Adrenal gland (tissue), 9 donors: ENCODE measurements at regions not wholly inside any gene's neighbourhood (a gene's known extent, or its start where the extent isn't known, plus 50 kb on each side); places are given as distances from the start of the nearest gene placed in this dataset.

ENCODE experiments used
- DNase-seq, 7 donors: peaks; one replicate each; pipeline ENCODE4 v3.0.0-alpha.2; 2019 to 2020
- H3K27ac ChIP-seq, 5 donors: fragments of 200-600 bp; sonication (generic) in 4 of 5; 1 replicate in 3 of 5; 2 replicates in 2 of 5; pipeline versions ENCODE4 v1.5.1 to v1.8.0; 2016 to 2020; ENCODE audit warnings: mild to moderate bottlenecking in 1 of 5
- H3K27me3 ChIP-seq: fragments of 200-600 bp; 2 replicates; pipeline ENCODE4 v1.8.0; 2021
- H3K36me3 ChIP-seq, 2 donors: fragments of 200-600 bp; replicated peaks in 1 of 2; 1 replicate in 1 of 2; 2 replicates in 1 of 2; pipeline versions ENCODE4 v1.5.1 to v1.8.0; 2018 to 2022
- H3K4me1 ChIP-seq, 2 donors: fragments of 200-600 bp; replicated peaks in 1 of 2; 1 replicate in 1 of 2; 2 replicates in 1 of 2; pipeline versions ENCODE4 v1.5.1 to v1.8.0; 2018 to 2021
- H3K4me3 ChIP-seq, 4 donors: fragments of 200-600 bp; sonication (generic) in 3 of 4; one replicate each; pipeline ENCODE4 v1.5.1; 2016 to 2018
- H3K9me3 ChIP-seq, 3 donors: fragments of 200-600 bp; sonication (generic) in 1 of 3; replicated peaks in 1 of 3; 1 replicate in 2 of 3; 2 replicates in 1 of 3; pipeline versions ENCODE4 v1.5.1 to v1.8.0; 2016 to 2021
- POLR2A ChIP-seq, 2 donors: fragments of 450-650 bp; IDR thresholded peaks; one replicate each; pipeline ENCODE4 v1.6.1; 2017; ENCODE audit warnings: antibody characterized with exemption in 2 of 2, mild to moderate bottlenecking in 2 of 2, moderate library complexity in 1 of 2
- WGBS, 4 donors: extraction: QIAGEN DNeasy Blood & Tissue Kit in 2 of 4; methylation state at CpG; one replicate each; pipeline versions ENCODE4 v1.1.5 to v1.1.7; 2013 to 2017; 5-methylcytosine and 5-hydroxymethylcytosine counted together
- intact Hi-C, 2 donors: fragments of 100-400 bp; cut with DNase I; formaldehyde crosslinking; loops; one replicate each; pipeline versions ENCODE4 v1.14.1 to v1.15.0; 2022 to 2023
- TF ChIP-seq, protein P1 (sequence below), 6 experiments: fragments of 450-650 bp in 4 of 6; fragments of 200-600 bp in 2 of 6; sonication (generic) in 1 of 6; IDR thresholded peaks; 1 replicate in 5 of 6; 2 replicates in 1 of 6; pipeline versions ENCODE4 v1.5.1 to v1.8.0; 2016 to 2021; ENCODE audit warnings: antibody characterized with exemption in 6 of 6, mild to moderate bottlenecking in 2 of 6, moderate library complexity in 1 of 6
- donor health status: healthy with polysubstance abuse.
- donor health status: Bipolar disorder and iron deficiency.
- donor health status: DM: yes; HTN: yes; CAD: no.
- donor health status: DM: no; HTN: no; CAD: no.
- donor health status: DM: no; HTN: no; CAD: no.

DNA sequence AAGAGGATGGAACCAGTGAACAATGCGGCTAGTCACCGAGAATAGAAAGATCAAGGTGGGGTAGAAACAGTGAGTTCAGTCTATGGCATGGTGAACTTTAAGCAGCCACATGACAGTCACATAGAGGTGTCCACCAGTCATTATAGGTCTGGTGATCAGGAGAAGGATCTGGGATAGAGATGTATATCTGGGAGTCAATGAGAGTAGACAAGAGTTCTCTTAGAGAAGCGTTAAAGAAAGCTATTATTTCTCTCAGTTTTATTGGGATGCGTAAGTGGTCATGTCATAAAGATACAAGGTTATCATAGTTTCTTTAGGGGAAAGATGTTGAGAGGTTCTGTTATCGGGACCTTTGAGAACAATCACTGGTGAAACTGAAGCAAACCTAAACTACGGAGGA, 136.1 kb upstream of the SLC38A2 start:
- no peaks in the 10 kb centered on the region for H3K9me3 ChIP-seq
- 91 to 93% (median 93%) methylated on average over 6 of the region's 6 CpGs for WGBS, 4 donors

DNA sequence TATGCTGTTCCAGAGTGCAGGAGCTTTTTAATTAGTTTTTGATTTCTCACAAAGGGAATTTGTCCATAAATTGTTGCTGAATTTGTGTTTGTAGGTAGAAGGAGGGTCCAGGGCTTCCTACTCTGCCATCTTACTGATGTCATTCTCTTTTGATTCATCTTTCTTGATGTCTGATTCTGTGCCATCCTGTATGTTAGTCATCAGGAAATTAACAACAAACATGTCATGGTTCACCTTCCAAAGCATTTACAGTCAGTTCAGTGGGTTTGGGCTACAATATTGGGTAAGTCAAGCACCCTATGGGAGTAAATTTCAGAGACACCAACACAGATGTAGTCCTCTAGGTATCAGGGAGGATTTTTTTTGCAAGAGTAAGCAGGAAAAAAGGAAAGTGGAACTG, 135.2 kb upstream of the SLC38A2 start:
- Histone ChIP-seq H3K27me3 (no peaks in the 10 kb centered on the region), H3K9me3 (peaks cover 0 to under 1% (median 0%) of the 10 kb centered on the region in 3 donors), H3K4me3 (no peak overlapping the region), H3K27ac (no peak overlapping the region), H3K4me1 (no peaks in the 10 kb centered on the region), H3K36me3 (no peaks in the 10 kb centered on the region)
- no peak for TF ChIP-seq POLR2A (IDR thresholded peaks at IDR 0.05)
- TF ChIP-seq, protein P1, sequence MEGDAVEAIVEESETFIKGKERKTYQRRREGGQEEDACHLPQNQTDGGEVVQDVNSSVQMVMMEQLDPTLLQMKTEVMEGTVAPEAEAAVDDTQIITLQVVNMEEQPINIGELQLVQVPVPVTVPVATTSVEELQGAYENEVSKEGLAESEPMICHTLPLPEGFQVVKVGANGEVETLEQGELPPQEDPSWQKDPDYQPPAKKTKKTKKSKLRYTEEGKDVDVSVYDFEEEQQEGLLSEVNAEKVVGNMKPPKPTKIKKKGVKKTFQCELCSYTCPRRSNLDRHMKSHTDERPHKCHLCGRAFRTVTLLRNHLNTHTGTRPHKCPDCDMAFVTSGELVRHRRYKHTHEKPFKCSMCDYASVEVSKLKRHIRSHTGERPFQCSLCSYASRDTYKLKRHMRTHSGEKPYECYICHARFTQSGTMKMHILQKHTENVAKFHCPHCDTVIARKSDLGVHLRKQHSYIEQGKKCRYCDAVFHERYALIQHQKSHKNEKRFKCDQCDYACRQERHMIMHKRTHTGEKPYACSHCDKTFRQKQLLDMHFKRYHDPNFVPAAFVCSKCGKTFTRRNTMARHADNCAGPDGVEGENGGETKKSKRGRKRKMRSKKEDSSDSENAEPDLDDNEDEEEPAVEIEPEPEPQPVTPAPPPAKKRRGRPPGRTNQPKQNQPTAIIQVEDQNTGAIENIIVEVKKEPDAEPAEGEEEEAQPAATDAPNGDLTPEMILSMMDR (IDR thresholded peaks at IDR 0.05): no peak
- intact Hi-C loops: no loop called here
- DNase-seq: no peak

More for the DNA sequence above, 136.1 kb upstream of the SLC38A2 start:
- no peak overlapping the region for H3K27ac ChIP-seq
- DNase-seq: no peak
- H3K27me3 ChIP-seq: no peaks in the 10 kb centered on the region
- no peak overlapping the region for H3K4me3 ChIP-seq
- H3K36me3 ChIP-seq: no peaks in the 10 kb centered on the region
- intact Hi-C loops: no loop called here
- no peak for TF ChIP-seq POLR2A (IDR thresholded peaks at IDR 0.05)
- H3K4me1 ChIP-seq: no peaks in the 10 kb centered on the region

DNA sequence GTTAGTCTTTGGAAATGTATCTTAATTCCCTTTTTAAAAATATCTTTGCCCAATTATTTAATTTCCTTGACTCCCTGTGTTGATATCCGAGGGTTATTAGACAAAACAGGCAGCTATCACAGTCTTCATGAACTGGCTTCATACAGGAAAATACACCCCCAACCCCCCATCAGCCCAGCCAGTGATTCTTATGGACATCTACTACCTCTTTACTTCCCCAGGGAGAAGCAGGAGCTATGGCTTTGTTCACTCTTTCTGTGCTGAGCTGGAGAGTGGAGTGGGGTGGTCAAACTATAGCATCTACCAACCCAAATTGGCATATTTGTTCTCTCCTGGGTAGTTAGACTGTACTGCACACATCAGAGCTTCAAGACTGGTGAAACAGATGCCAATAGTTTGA, 134.4 kb upstream of the SLC38A2 start:
- Histone ChIP-seq H3K27me3 (no peaks in the 10 kb centered on the region), H3K9me3 (peaks cover 0 to 5% (median 0%) of the 10 kb centered on the region in 3 donors), H3K36me3 (no peaks in the 10 kb centered on the region), H3K27ac (no peak overlapping the region), H3K4me3 (no peak overlapping the region), H3K4me1 (no peaks in the 10 kb centered on the region)
- DNase-seq: no peak
- TF ChIP-seq POLR2A (IDR thresholded peaks at IDR 0.05): no peak
- intact Hi-C loops: no loop called here
- 83 to 97% (median 87%) methylated on average over 1 of the region's 1 CpG for WGBS, 4 donors

DNA sequence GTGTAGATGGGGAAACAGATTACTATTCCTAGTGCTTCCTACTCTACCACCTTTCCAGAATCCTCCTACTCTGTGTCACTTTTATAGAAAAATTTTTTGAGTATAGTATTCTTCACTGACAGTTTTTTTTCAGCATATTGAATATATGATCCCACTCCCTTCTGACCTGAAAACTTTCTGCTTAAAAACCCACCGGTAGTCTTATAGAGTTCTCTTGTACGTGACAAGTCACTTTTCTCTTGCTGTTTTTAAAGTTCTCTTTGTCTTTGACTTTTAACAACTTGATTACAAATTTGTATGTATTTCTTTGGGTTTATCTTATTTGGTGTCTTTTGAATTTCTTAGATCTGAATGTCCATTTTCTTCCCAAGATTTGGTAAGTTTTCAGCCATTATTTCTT, 133.6 kb upstream of the SLC38A2 start:
- TF ChIP-seq POLR2A (IDR thresholded peaks at IDR 0.05): no peak
- TF ChIP-seq, protein P1 (IDR thresholded peaks at IDR 0.05): no peak
- 95 to 99% (median 96%) methylated on average over 2 of the region's 2 CpGs for WGBS, 4 donors
- Histone ChIP-seq H3K4me3 (no peak overlapping the region), H3K36me3 (no peaks in the 10 kb centered on the region), H3K27ac (no peak overlapping the region), H3K27me3 (no peaks in the 10 kb centered on the region), H3K9me3 (peaks cover 0 to 5% (median 0%) of the 10 kb centered on the region in 3 donors), H3K4me1 (no peaks in the 10 kb centered on the region)
- no peak for DNase-seq
- intact Hi-C loops: no loop called here

DNA sequence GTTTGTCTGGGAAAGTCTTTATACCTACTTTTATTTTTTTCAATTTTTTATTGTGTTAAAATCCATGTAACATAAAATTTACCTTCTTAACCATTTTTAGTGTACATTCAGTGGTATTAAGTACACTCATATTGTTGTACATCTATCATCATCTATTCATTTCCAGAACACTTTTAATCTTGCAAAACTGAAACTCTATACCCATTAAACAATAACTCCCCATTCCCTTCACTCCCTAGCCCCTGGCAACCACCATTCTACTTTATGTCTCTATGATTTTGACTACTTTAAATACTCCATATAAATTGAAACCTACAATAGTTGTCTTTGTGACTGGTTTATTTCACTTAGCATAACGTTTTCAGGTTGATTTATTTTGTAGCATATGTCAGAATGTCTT, 131.9 kb upstream of the SLC38A2 start:
- Histone ChIP-seq H3K27ac (no peak overlapping the region), H3K4me3 (no peak overlapping the region), H3K27me3 (no peaks in the 10 kb centered on the region), H3K36me3 (no peaks in the 10 kb centered on the region), H3K9me3 (peaks cover 0 to 5% (median 0%) of the 10 kb centered on the region in 3 donors), H3K4me1 (no peaks in the 10 kb centered on the region)
- WGBS, 4 donors: 61 to 70% (median 66%) methylated on average over 1 of the region's 1 CpG
- no peak for DNase-seq
- TF ChIP-seq, protein P1 (IDR thresholded peaks at IDR 0.05): no peak
- TF ChIP-seq POLR2A (IDR thresholded peaks at IDR 0.05): no peak
- intact Hi-C loops: no loop called here
